ENCODE measurements at regions not wholly inside any gene's neighbourhood (a gene's known extent, or its start where the extent isn't known, plus 50 kb on each side); places are given as distances from the start of the nearest gene placed in this dataset.
"Not testable (repeated sequence)": the region's sequence is repeated elsewhere in the genome, so short reads cannot be mapped to it uniquely, and the experiment has no call there.

DNA sequence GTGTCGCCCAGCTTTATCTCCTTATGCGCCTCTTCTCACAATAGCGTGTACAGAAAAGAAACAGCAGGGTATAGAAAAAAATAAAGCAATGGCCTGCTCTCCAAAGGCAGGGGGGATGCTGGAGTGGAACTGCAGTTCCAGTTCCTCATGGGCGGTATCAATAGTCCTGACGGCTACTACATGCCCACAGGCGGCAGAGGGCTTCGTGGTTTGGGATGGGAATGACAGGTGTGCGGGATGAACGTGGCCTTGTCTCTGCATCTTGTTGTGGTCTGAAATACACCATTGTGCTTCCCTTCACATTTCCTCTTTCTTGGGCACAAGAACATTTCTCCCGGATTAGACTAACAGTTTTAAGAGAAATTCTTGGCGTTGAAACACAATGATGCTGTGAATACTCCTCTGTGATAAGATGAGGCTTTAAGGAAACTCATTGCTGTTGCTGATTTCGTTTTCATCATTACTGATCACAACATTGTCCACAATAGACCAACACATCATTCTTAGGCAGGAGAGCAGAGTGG is 124.1 kb upstream of the IGFBP7 start:
- DNase-seq (ENCODE audit: low read depth) = no peak

- no peak for DNase-seq (ENCODE audit: low read depth)
These were observed 123.2 kb upstream of the IGFBP7 start for GRCh38 chr4:57233386-57233785.

- no peak for DNase-seq (ENCODE audit: low read depth)
These were observed 121.6 kb upstream of the IGFBP7 start for GRCh38 chr4:57231781-57232180.

GRCh38 chr4:57220734-57221133 is 110.5 kb upstream of the IGFBP7 start:
- DNase-seq (ENCODE audit: low read depth) = no peak

- DNase-seq (ENCODE audit: low read depth) = no peak
These were observed 110.0 kb upstream of the IGFBP7 start for GRCh38 chr4:57220172-57220571.

DNA sequence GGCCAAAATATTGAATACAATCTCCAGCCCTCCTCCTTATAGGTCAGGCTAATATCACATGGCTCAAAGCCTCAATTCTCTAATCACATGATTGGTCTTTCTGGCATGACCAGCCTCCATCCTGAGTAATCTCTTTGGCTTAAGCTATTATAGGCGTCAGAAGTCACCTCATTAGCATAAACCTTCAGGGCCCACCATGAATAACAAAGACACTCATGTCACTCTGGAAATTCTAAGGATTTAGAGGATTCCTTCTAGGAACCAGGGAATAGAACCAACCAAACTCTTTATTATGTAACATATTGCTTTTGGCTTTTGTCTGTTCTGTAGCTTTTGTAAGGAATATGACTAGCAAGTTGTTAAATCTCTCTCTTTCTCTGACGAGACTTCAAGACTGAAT is 109.2 kb upstream of the IGFBP7 start:
- no peak for DNase-seq (ENCODE audit: low read depth)

- no peak for DNase-seq (ENCODE audit: low read depth)
These were observed 104.6 kb upstream of the IGFBP7 start for GRCh38 chr4:57214654-57215411.

GRCh38 chr4:57211131-57211530 is 100.9 kb upstream of the IGFBP7 start:
- DNase-seq (ENCODE audit: low read depth) = no peak

- no peak for DNase-seq (ENCODE audit: low read depth)
These were observed 96.0 kb upstream of the IGFBP7 start for GRCh38 chr4:57206172-57206571.

GRCh38 chr4:57205580-57205979 is 95.4 kb upstream of the IGFBP7 start:
- DNase-seq (ENCODE audit: low read depth) = no peak

DNA sequence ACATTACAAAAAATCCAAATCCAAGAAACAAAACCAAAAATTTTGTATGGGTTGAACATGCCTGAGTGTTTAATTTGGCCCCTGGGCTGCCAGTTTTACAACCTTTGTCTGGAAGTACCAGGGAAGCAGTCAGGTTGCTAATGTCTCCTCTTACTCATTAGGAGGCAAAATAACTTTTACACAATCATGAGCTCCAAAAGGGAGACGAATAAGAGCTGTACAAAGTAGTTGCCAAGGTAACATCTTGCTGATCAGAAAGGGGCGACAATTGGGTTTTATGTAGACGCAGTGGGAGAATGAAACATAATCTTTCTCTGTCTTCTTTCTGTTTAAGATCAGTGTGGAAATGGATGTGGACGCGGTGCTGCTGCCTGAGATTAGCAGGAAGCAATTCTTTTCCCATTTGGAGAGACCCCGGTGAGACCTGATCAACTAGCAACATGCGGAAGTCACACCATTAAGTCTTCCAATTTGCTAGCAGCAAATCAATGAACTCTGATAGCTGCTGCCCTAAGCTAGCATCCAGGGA is 90.7 kb upstream of the IGFBP7 start:
- DNase-seq (ENCODE audit: low read depth) = no peak

GRCh38 chr4:57199267-57199666 is 89.1 kb upstream of the IGFBP7 start:
- no peak for DNase-seq (ENCODE audit: low read depth)

- DNase-seq (ENCODE audit: low read depth) = no peak
These were observed 85.4 kb upstream of the IGFBP7 start for GRCh38 chr4:57195622-57196021.

DNA sequence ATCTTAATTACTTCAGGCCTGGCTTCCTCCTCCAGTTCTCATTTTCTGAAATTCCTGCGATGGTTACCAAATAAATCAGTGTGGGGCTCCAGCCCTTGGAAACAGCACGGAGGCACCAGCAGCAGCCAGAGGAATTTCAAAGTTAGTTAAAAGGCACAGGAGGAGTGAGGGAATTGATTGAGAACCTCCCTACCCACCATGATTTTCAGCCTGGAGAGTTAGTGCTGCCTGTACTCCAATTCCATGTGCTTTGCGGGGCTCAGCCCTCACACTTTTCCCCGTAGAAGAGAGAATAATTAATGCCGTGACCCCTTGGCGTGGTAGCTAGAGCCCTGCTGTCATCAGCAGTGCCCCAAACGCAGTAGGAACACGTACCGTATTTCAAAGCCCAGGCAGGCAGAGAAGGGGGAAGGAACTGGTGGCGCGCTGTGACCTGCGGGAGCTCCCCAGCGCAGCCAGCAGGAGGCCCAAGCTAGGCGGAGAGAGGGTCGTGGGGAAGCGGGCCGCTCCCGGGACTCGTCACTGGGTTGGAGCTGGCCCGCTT is 84.0 kb upstream of the IGFBP7 start:
- no peak for DNase-seq (ENCODE audit: low read depth)

GRCh38 chr4:57193209-57193810 is 83.1 kb upstream of the IGFBP7 start:
- no peak for DNase-seq (ENCODE audit: low read depth)

DNA sequence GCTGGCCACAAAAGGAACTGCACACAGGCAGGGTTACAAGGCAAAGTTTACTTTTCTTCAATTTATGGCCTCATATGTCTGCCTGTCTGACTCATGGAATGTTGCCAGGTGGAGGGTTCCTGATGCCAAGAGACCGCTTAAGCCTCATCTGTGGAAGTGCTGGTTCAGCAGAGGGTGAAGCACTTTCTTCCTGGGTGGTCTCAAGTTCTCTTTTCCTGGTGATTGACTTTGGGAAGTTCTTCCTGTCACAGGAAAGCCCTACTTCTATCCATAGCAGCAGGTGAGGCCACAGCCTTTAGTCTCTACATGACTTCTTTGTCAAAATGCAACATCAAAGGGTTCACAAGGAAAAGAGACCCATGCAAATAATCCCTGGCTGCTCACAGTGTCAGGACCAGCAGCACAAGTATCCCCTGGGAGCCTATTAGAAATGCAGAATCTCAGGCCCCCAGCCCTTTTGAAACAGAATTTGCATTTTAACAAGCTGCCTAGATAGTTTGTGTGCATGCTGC is 81.4 kb upstream of the IGFBP7 start:
- DNase-seq (ENCODE audit: low read depth) = no peak

DNA sequence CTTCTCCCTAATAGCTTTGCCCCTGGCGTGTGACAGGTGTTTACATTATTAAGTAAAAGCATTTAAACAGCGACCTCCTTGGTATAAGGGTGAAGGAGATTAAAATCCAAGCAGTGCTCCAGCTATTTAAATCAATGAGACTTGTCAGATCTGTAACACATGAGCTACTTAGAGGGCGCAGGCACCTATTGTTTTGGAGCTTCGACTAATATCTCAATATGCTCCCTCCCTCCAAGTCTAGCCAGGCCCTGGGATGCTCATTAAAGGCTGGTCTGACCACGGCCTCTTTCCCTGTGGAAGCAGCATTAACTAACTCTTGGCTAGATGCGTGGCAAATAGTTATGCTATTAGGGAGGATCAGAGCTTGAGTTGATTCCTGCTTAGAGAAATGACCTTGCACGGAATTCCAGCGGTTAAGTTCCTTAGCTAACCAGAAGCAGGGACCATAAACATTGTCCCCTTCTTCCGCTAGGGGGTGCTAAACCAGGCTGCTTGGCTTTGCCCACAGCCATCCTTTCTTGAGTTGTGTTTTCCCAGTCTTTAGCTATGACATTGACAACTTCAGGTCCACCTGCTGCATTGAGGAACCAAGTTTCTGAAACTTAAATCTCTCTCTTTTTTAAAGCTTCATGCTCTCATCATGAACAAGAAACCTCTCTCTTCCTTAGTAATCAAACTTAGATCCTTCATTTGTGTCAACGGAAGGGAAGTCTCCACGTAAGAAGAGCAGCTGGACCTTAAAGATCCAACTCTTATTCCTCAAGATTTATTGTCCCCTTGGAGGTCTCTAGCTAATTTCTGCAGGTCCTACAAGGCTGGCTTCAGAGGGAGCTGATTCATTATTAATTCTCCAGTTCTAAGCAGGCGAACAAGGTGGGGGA is 80.7 kb upstream of the IGFBP7 start:
- no peak for DNase-seq (ENCODE audit: low read depth)

- no peak for DNase-seq (ENCODE audit: low read depth)
These were observed 77.1 kb upstream of the IGFBP7 start for GRCh38 chr4:57187246-57187645.

- DNase-seq (ENCODE audit: low read depth) = no peak
These were observed 74.3 kb upstream of the IGFBP7 start for GRCh38 chr4:57184378-57185029.

DNA sequence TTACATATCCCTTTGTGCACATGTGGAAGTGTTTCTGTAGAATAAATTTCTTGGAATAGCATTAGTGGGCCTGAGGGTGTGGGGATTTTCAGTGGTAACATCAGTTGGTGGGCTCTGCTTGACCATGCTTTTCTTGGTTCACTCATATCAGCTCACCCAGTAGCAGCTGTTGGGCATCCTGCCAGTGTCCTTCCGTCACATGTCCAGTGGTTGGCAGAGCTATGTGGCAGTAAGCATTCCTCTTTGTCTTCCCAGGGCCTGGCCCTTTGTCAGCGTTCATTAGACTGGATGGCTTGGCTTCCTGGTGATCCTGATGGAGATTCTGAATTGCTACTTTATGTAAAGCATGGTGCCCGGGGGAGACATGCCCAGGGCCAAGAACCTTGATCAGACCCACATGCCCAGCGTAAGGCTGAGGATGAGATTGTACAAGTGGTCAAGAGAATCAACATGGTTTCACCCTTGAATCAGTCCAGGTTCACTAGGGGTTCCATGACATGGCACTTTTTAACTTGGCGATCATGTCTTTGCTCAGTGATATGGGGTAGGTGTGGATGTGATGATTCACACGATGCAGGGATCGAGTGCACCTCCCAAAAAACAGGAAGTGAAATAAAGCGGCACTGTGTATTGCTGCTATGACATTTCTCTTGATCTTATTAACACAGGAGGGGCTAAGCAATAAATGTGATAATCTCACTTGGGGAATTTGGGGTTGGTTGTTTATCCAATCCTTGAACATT is 72.1 kb upstream of the IGFBP7 start:
- no peak for DNase-seq (ENCODE audit: low read depth)

- DNase-seq (ENCODE audit: low read depth) = not testable (repeated sequence)
These were observed 63.0 kb upstream of the IGFBP7 start for GRCh38 chr4:57173136-57173535.

Data from activated T-helper 1 cell treated with Interleukin-2 at 50 U/mL for 16 hours (primary cell).